Urinary bladder (tissue), 3 donors: ENCODE measurements at regions not wholly inside any gene's neighbourhood (a gene's known extent, or its start where the extent isn't known, plus 50 kb on each side); places are given as distances from the start of the nearest gene placed in this dataset.
A peak's percentile ranks its signal among the peaks of the same experiment; 100 is the strongest.

ENCODE experiments used
- DNase-seq: peaks from one replicate; pipeline ENCODE4 v3.0.0-alpha.2; 2015; ENCODE audit errors: extremely low spot score
- H3K27ac ChIP-seq: one replicate; pipeline ENCODE4 v1.5.1; 2013; ENCODE audit warnings: low read depth, mild to moderate bottlenecking, moderate library complexity
- H3K36me3 ChIP-seq: one replicate; pipeline ENCODE4 v1.6.1; 2013; ENCODE audit warnings: mild to moderate bottlenecking, moderate library complexity; ENCODE audit not compliant: insufficient read depth
- H3K4me1 ChIP-seq: one replicate; pipeline ENCODE4 v1.6.1; 2013; ENCODE audit warnings: mild to moderate bottlenecking, moderate library complexity; ENCODE audit not compliant: insufficient read depth
- H3K4me3 ChIP-seq: one replicate; pipeline ENCODE4 v1.5.1; 2013; ENCODE audit warnings: low read depth, low read length
- WGBS: extraction: QIAGEN DNeasy Blood & Tissue Kit; methylation state at CpG from one replicate; pipeline ENCODE4 v1.1.7; 2013; 5-methylcytosine and 5-hydroxymethylcytosine counted together
- donor health status: healthy with polysubstance abuse.
- donor health status: healthy.

DNA sequence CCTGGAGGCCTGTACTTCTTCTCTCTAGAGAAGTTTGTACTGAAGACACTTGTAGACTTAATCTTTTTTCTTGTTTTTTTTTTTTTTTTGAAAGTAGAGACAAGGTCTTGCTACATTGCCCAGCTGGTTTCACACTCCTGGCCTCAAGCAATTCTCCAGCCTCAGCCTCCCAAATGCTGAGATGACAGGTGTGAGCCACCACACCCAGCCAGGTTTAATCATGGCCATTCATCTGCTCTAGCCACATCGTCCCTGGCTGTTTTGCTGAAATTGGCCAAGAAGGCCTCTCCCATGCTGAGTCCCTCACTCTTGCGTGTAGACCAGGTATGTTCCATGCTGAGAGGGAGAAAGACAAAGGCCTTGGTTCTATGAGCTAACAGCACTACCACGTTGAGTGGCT lies 176.2 kb downstream of the JCAD start:
- H3K36me3 ChIP-seq, result no peaks in the 10 kb centered on the region
- WGBS, result 93% methylated on average over 3 of the region's 3 CpGs
- DNase-seq, result no peak
- H3K4me3 ChIP-seq, result no peak overlapping the region
- H3K4me1 ChIP-seq, result no peaks in the 10 kb centered on the region
- no peak overlapping the region for H3K27ac ChIP-seq

- no peaks in the 10 kb centered on the region for H3K4me1 ChIP-seq
Observed at GRCh38 chr10:29882766-29883165, 176.6 kb downstream of the JCAD start.

DNA sequence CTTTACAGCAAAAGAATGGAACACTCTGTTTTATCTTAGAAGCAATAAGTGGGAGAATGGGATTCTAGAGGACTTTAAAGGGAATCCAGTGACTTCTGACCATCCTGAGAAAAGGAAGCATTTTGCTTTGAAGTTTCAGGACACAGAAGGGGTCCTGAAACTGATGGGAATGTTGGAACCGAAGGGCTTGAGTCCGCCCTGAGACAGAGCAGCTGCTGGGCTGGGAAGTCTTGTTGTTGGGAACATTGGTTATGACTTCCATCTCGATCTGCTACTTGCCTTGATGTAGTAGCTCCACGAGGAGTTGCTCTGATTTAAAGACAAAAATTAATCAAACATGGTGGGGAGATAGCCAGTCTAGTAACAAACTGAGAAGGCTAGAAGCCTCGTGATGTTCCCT lies 177.6 kb downstream of the JCAD start:
- WGBS, result 78% methylated on average over 5 of the region's 5 CpGs
- no peak for DNase-seq
- Histone ChIP-seq H3K4me3 (no peak overlapping the region), H3K36me3 (no peaks in the 10 kb centered on the region), H3K4me1 (no peaks in the 10 kb centered on the region), H3K27ac (no peak overlapping the region)

More at GRCh38 chr10:29882766-29883165, 176.6 kb downstream of the JCAD start:
- H3K4me3 ChIP-seq, result no peak overlapping the region
- H3K27ac ChIP-seq, result no peak overlapping the region
- WGBS, result 91% methylated on average over 7 of the region's 7 CpGs
- no peak for DNase-seq
- H3K36me3 ChIP-seq, result no peaks in the 10 kb centered on the region

GRCh38 chr10:29881336-29881771 lies 178.0 kb downstream of the JCAD start:
- H3K4me1 ChIP-seq, result no peaks in the 10 kb centered on the region
- peak; percentile 68 for DNase-seq
- no peaks in the 10 kb centered on the region for H3K36me3 ChIP-seq
- no peak overlapping the region for H3K27ac ChIP-seq
- WGBS, result 51% methylated on average over 9 of the region's 9 CpGs
- H3K4me3 ChIP-seq, result no peak overlapping the region

- Histone ChIP-seq H3K4me3 (no peak overlapping the region), H3K36me3 (no peaks in the 10 kb centered on the region), H3K27ac (no peak overlapping the region), H3K4me1 (no peaks in the 10 kb centered on the region)
- 82% methylated on average over 5 of the region's 5 CpGs for WGBS
- no peak for DNase-seq
Observed at GRCh38 chr10:29880856-29881255, 178.5 kb downstream of the JCAD start.

DNA sequence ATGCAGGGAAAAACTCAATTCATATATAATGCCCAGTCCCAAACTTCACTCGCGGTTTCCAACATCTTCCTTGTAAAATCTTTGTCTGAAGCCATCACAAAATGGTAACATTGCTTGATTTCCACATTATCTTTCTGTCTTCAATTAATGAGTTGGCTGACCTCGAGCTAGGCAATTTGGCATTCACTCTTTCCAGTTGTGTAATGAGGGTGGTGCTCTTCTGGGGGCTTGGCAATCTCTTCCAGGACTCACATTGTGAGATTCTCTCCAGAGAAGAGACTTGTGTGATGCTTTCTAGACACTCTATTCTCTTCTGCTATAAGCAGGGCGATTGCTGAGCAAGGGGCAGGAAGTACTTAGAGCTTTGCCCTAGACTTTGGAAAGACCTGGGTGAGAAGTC lies 179.5 kb downstream of the JCAD start:
- Histone ChIP-seq H3K4me1 (no peaks in the 10 kb centered on the region), H3K36me3 (no peaks in the 10 kb centered on the region), H3K4me3 (no peak overlapping the region), H3K27ac (no peak overlapping the region)
- no peak for DNase-seq
- 77% methylated on average over 4 of the region's 4 CpGs for WGBS

- H3K4me3 ChIP-seq, result no peak overlapping the region
- WGBS, result 74% methylated on average over 10 of the region's 10 CpGs
- no peak for DNase-seq
- no peaks in the 10 kb centered on the region for H3K36me3 ChIP-seq
- H3K27ac ChIP-seq, result no peak overlapping the region
- no peaks in the 10 kb centered on the region for H3K4me1 ChIP-seq
Observed at GRCh38 chr10:29878492-29878891, 180.9 kb downstream of the JCAD start.

DNA sequence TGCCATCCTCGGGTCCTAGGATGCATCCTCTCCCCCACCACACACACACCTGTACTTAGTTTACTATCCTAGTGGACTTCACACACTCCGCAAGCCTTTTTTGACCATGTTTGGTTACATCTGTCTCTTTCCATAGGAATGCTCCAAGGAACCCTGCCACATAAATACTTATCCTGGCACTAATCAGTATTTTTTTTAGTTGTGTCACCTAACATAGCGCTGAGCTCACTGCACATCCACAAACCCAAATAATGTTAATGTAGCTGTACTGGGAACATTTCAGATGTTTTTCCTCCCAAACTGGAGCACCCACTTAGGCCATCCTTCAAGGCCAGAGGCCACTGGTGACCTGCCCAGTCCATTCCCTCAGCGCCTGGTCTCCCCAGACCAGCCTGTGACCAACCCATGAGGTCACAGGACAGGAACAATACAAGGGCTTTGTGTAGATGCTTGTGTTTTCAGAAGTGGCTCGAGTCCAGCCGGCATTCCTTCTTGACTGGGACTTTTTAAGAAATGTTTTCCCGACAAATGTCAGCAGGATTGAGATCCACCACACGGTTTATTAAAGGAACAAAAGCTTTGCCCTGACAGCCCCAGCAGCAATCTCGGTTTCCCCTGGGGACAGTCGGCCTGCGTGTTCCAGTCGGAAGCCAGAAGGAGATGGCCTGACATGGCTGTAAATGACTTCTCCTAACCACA lies 181.4 kb downstream of the JCAD start:
- WGBS, result 82% methylated on average over 12 of the region's 12 CpGs
- Histone ChIP-seq H3K36me3 (no peaks in the 10 kb centered on the region), H3K4me3 (no peak overlapping the region), H3K4me1 (no peaks in the 10 kb centered on the region), H3K27ac (no peak overlapping the region)
- DNase-seq, result no peak

DNA sequence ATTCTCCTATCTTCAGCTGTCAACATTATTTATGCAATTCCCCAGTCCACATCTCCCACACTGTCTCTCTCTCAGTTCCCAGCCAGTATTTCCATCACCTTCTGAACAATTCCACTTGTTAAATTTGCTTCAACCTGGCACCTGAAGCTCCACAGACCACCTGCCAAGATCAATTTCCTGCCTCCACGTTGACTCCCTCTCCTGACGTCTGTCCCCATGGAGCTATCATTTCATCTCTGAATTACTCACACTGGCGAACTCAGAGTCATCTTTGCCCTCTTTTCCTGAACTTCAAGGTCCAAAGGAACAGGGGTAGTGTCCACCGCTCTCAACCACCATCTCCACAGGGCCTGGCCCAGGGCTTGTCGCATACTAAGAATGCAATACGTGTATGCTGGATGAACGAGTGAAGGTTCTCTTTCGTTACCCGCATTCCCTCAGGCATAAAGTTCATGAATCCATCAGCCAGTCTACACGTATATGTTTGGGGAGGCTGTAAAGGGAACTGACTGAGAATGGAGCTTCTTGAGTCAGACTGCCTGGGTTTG lies 183.3 kb downstream of the JCAD start:
- H3K4me3 ChIP-seq, result no peak overlapping the region
- H3K4me1 ChIP-seq, result no peaks in the 10 kb centered on the region
- WGBS, result 85% methylated on average over 10 of the region's 10 CpGs
- no peak for DNase-seq
- H3K36me3 ChIP-seq, result no peaks in the 10 kb centered on the region
- H3K27ac ChIP-seq, result no peak overlapping the region

GRCh38 chr10:29874606-29875269 lies 184.6 kb downstream of the JCAD start:
- Histone ChIP-seq H3K36me3 (no peaks in the 10 kb centered on the region), H3K4me1 (no peaks in the 10 kb centered on the region), H3K27ac (no peak overlapping the region), H3K4me3 (no peak overlapping the region)
- WGBS, result 42% methylated on average over 8 of the region's 8 CpGs
- DNase-seq, result no peak

- no peaks in the 10 kb centered on the region for H3K36me3 ChIP-seq
- H3K27ac ChIP-seq, result no peak overlapping the region
- 88% methylated on average over 1 of the region's 1 CpG for WGBS
- H3K4me1 ChIP-seq, result no peaks in the 10 kb centered on the region
- no peak overlapping the region for H3K4me3 ChIP-seq
- no peak for DNase-seq
Observed at GRCh38 chr10:29873941-29874484, 185.4 kb downstream of the JCAD start.

GRCh38 chr10:29870522-29871044 lies 188.8 kb downstream of the JCAD start:
- Histone ChIP-seq H3K4me1 (no peaks in the 10 kb centered on the region), H3K36me3 (no peaks in the 10 kb centered on the region), H3K4me3 (no peak overlapping the region), H3K27ac (no peak overlapping the region)
- 72% methylated on average over 2 of the region's 2 CpGs for WGBS
- DNase-seq, result no peak

GRCh38 chr10:29869593-29869992 lies 189.8 kb downstream of the JCAD start:
- DNase-seq, result no peak
- Histone ChIP-seq H3K4me1 (no peaks in the 10 kb centered on the region), H3K4me3 (no peak overlapping the region), H3K27ac (no peak overlapping the region), H3K36me3 (no peaks in the 10 kb centered on the region)
- WGBS, result 73% methylated on average over 6 of the region's 6 CpGs

- 95% methylated on average over 2 of the region's 2 CpGs for WGBS
- Histone ChIP-seq H3K4me3 (no peak overlapping the region), H3K27ac (no peak overlapping the region), H3K36me3 (no peaks in the 10 kb centered on the region), H3K4me1 (no peaks in the 10 kb centered on the region)
- no peak for DNase-seq
Observed at GRCh38 chr10:29866356-29866755, 193.0 kb downstream of the JCAD start.
